Erythroblast (primary cell): ENCODE measurements at regions not wholly inside any gene's neighbourhood (a gene's known extent, or its start where the extent isn't known, plus 50 kb on each side); places are given as distances from the start of the nearest gene placed in this dataset.
"Not testable (repeated sequence)": the region's sequence is repeated elsewhere in the genome, so short reads cannot be mapped to it uniquely, and the experiment has no call there.

Experiments
- GATA1 ChIP-seq: IDR thresholded peaks from 2 replicates; pipeline ENCODE4 v1.6.1; 2011; ENCODE audit warnings: low read depth, mild to moderate bottlenecking, control low read depth, low read length, moderate library complexity
- POLR2A ChIP-seq: IDR thresholded peaks from 2 replicates; pipeline ENCODE4 v1.6.1; 2011; ENCODE audit warnings: mild to moderate bottlenecking, low read length

GRCh38 chr3:152216960-152217865, 51.5 kb upstream of the MBNL1 start:
- TF ChIP-seq POLR2A, GATA1: not testable (repeated sequence)
